HG03066 (cell line): ENCODE measurements at regions not wholly inside any gene's neighbourhood (a gene's known extent, or its start where the extent isn't known, plus 50 kb on each side); places are given as distances from the start of the nearest gene placed in this dataset.
"Not testable (repeated sequence)": the region's sequence is repeated elsewhere in the genome, so short reads cannot be mapped to it uniquely, and the experiment has no call there.

Experiments
- ATAC-seq: cut with Tn5 transposase; IDR thresholded peaks from one replicate; pipeline ENCODE4 v1.9.1; 2021; ENCODE audit warnings: low read depth; ENCODE audit not compliant: unreplicated experiment

- no peak for ATAC-seq
Observed at GRCh38 chr22:49391436-49391835, 436.2 kb downstream of the BRD1 start.

GRCh38 chr22:49390954-49391353 is 436.7 kb downstream of the BRD1 start:
- ATAC-seq: no peak

GRCh38 chr22:49383909-49384308 is 443.8 kb downstream of the BRD1 start:
- not testable (repeated sequence) for ATAC-seq

DNA sequence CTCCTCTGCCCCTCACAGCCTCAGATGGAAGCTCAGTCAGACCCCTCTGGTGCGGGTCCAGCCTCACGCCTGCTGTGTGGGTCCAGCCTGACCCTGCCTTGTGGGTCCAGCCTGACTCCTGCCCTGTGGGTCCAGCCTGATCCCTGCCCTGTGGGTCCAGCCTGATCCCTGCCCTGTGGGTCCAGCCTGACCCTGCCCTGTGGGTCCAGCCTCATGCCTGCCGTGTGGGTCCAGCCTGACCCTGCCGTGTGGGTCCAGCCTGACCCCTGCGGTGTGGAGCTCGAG is 445.3 kb downstream of the BRD1 start:
- ATAC-seq: no peak

GRCh38 chr22:49381595-49382450 is 445.9 kb downstream of the BRD1 start:
- ATAC-seq: no peak

DNA sequence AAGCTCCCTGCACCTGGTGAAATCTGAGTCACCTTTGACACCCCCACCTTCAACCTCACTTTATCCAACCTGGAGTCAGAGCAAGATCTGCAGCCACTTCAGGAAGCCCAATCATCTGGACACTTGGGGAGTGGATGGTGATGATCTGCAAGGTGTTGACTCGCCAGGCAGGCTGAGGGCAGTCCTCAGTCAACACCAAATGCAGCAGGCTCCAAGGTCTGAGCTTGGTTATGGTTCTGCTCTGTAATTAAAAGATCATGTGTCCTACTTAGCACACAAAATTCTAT is 446.9 kb downstream of the BRD1 start:
- no peak for ATAC-seq

DNA sequence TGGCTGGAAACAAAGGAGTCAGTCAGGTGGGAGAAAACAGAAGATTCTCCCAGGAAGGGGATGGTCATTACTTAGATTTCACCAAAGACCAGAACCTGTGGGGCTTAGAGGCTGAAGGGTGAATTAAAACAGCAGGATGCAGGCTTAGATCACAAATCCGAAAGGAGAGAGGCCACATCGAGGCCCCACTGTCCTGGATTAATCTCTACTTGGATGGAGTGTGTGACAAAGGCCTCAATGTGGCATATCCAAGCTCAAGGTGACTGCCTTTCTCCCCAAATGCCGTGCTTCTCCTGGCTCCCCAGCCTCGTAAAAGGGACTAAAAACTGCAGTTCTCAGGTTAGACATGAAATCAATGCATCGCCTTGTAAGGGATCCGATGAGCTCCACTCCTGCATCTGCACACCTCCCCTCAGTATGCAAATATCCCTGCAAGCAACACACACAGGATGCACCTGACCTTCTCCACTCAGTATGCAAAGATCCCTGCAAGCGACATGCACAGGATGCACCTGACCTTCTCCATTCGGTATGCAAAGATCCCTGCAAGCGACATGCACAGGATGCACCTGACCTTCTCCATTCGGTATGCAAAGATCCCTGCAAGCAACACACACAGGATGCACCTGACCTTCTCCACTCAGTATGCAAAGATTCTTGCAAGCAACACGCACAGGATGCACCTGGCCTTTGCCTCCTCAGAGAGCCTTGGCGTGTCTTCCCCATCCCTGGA is 447.4 kb downstream of the BRD1 start:
- no peak for ATAC-seq

- no peak for ATAC-seq
Observed at GRCh38 chr22:49377306-49377705, 450.4 kb downstream of the BRD1 start.

DNA sequence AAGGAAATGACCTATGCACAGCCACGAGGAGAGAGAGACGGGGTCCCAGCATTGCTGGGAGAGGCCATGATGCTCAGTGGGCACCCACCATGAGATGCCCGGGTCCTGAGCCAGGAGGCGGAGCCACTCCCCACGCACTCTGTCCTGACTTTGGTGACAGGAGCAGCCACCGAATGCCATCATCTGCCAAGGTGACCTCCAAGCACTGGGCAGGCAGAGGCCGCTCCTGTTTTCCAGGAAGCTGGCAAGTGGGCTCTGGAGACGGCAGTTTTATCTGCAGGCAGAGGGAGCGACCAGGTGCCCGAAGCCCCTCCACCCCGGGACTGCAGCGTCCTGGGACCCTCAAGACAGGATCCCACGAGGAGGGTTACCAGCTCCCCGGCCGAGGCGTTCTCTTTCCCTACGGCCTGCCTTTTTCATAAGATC is 453.9 kb downstream of the BRD1 start:
- ATAC-seq: no peak

DNA sequence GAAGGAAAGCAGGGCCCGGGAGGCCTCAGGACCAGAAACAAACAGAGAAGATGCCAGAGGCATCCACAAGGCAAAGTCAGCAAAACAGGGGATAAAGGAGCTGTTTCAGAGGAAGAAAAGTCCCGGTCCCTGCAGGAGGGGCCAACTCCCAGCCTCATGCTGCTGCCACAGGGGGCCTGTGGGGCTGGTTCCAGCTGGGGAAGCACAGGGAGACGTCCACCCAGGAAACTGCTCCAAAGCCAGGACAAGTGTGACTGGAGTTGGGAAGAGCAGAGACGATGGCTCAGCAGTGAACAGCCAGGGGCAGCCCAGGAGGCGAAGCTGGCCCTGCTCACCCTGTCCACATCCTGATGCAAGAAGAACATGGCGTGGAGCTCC is 454.4 kb downstream of the BRD1 start:
- no peak for ATAC-seq

- no peak for ATAC-seq
Observed at GRCh38 chr22:49372530-49373288, 455.0 kb downstream of the BRD1 start.

GRCh38 chr22:49372111-49372529 is 455.6 kb downstream of the BRD1 start:
- no peak for ATAC-seq

DNA sequence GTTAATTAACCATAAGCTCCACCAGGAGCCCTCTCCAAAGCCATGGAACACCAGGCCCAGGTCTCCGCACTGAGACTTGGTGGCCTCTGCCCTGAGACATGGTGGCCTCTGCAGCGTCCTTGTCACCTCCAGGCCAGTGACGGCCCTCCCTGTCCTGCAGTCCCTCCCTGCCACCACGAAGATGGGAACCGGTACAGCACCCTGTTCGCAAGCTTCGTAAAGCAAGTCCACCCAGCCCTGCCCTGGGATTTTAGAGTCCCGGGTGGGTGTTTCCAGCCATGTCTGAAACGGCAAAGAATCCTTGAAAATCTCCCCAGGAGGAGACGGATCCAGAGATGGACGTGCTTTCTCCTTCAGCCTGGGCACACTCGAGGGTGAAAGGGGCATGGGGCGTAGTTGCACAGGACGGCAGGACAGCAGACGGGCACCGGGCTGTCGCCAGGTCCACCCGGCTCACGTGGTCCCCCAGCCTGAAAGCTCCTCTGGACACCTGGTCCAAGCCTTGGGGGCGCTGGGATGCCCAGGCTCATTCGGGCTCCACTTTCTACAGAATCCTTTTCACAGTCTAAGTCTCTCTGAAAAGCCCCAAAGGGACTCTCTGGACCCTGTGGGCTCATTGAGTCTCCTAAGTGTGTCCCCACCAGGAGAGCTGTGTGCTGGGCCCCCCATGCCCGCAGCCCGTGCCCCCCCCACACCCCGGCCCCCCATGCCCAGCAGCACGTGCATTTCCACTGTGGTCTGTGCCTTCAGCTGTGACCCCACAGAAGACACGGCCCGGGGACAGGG is 456.2 kb downstream of the BRD1 start:
- no peak for ATAC-seq

DNA sequence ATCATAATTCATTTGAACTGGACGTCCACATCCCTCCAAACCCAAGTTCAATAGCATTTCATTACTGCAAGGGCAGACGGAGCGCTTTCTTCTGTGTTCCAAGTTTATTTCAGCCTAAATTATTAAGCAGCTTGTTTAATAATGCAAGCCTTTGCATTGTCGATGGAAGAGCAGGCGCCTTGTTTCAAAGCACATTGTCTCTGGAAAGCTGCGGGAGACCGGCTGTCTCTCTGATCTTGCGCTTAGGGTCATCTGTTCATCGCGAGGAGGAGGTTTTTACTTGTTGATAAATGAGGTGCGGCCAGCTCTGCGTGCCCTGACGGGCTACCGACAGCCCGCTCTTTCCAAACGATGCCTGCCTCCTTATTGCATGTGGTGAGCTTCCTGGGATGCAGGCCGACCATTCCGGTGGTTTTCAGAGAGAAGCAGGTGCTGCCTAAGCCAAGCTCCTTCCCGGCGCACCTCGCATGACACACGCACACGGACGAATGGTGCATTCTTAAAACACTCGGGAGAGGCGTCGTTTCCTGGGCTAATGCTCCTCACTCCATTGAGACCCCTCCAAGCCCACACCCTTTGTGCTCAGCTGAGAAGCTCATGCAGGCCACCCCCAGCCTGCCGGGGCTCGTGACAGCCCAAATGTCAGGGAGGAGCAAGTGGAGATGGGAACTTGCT is 456.9 kb downstream of the BRD1 start:
- ATAC-seq: no peak

GRCh38 chr22:49369726-49370626 is 457.7 kb downstream of the BRD1 start:
- no peak for ATAC-seq

DNA sequence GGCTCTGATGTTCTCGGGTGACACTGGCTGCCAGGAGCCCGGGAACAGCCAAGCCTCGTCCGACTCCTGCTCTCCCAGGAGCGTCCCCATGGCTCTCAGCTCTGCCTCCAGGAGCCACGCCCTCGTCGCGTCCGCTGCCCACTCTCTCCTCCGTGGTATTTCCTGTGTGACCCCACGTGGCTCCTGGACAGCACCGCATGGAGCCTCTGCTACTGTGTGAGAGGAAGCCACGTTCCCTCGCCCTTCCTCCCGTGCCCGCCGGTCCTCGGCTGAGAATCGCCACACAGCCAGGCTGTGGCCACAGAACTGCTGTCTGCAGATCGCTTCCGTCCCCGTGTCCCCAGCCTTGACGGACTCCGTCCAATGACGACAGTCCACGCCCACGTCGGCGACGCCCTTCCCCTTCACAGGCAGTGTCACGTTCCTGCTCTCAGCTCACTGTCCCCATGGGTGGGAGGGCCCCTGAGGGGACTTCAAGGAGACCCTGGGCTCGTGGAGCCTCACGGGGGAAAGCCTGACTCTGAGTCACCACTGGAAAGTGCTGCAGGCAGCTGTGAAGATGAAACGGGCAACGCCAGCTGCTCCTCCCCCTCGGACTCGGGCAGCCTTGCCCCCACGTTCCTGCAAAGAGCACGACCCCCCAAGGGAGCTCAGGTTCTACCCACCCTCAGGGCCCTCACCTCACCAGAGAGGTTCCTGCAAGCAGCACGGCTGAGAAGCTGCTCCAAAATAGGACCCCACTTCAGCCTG is 458.5 kb downstream of the BRD1 start:
- ATAC-seq: no peak

GRCh38 chr22:49368221-49368975 is 459.3 kb downstream of the BRD1 start:
- ATAC-seq: no peak
